ENCODE measurements at regions not wholly inside any gene's neighbourhood (a gene's known extent, or its start where the extent isn't known, plus 50 kb on each side); places are given as distances from the start of the nearest gene placed in this dataset.

- ChIA-PET POLR2A (ENCODE audit: unreplicated experiment) (no interaction called here), CTCF (interaction anchor here (0.6 kb wide), 1 partner anchor 152 kb away, joined by 4 read pairs; no protein-coding TSS in a partner anchor)
These were observed 472.8 kb upstream of the MKI67 start for GRCh38 chr10:128599030-128599429.

GRCh38 chr10:128599538-128599937 is 473.3 kb upstream of the MKI67 start:
- Histone ChIP-seq H3K36me3 (ENCODE audit: low read depth, low read length) (no peaks in the 10 kb centered on the region), H3F3A (ENCODE audit: low read length, unreplicated experiment) (no peaks in the 10 kb centered on the region), H3K27me3 (ENCODE audit: low read length) (no peaks in the 10 kb centered on the region), H3K4me2 (ENCODE audit: low read length) (no peak overlapping the region), H2AFZ (ENCODE audit: low read length) (no peak overlapping the region), H3K9me2 (replicated peaks; ENCODE audit: low read length) (no peaks in the 10 kb centered on the region), H3K27ac (ENCODE audit: low read length) (no peak overlapping the region), H3K4me1 (ENCODE audit: insufficient read depth, low read length) (no peaks in the 10 kb centered on the region), H3K4me3 (ENCODE audit: low read length) (no peak overlapping the region), H3K9me3 (ENCODE audit: low read length) (no peaks in the 10 kb centered on the region), H3K79me2 (ENCODE audit: low read length) (no peaks in the 10 kb centered on the region), H4K20me1 (ENCODE audit: low read length) (no peaks in the 10 kb centered on the region), H3K9ac (ENCODE audit: low read length) (no peak overlapping the region)
- DNase-seq = no peak
- intact Hi-C loops (cut with micrococcal nuclease) = no loop called here
- BruUV-seq (replicated peaks) = no TSS peak
- ChIA-PET CTCF (interaction anchor here (0.6 kb wide), 1 partner anchor 152 kb away, joined by 4 read pairs; no protein-coding TSS in a partner anchor), POLR2A (ENCODE audit: unreplicated experiment) (no interaction called here)
- TF ChIP-seq CTCF (conservative IDR thresholded peaks at IDR 0.05; ENCODE audit: low read depth, low read length) (no peak), EZH2phosphoT487 (IDR thresholded peaks at IDR 0.05; ENCODE audit: borderline replicate concordance, low read length) (no peak), EZH2 (IDR thresholded peaks at IDR 0.05; ENCODE audit: low read length, unreplicated experiment) (no peak)
- no peak for ATAC-seq

More at GRCh38 chr10:128599030-128599429, 472.8 kb upstream of the MKI67 start:
- no peak overlapping the region for H3K4me3 ChIP-seq (ENCODE audit: low read length)
- TF ChIP-seq EZH2phosphoT487 (IDR thresholded peaks at IDR 0.05; ENCODE audit: borderline replicate concordance, low read length) (no peak), CTCF (conservative IDR thresholded peaks at IDR 0.05; ENCODE audit: low read depth, low read length) (no peak), EZH2 (IDR thresholded peaks at IDR 0.05; ENCODE audit: low read length, unreplicated experiment) (no peak)
- H3K4me1 ChIP-seq (ENCODE audit: insufficient read depth, low read length) = no peaks in the 10 kb centered on the region
- H3K4me2 ChIP-seq (ENCODE audit: low read length) = no peak overlapping the region
- H4K20me1 ChIP-seq (ENCODE audit: low read length) = no peaks in the 10 kb centered on the region
- no peaks in the 10 kb centered on the region for H3K36me3 ChIP-seq (ENCODE audit: low read depth, low read length)
- no peaks in the 10 kb centered on the region for H3K9me2 ChIP-seq (replicated peaks; ENCODE audit: low read length)
- intact Hi-C loops (cut with micrococcal nuclease) = no loop called here
- ATAC-seq = no peak
- no peaks in the 10 kb centered on the region for H3K27me3 ChIP-seq (ENCODE audit: low read length)
- H3K9me3 ChIP-seq (ENCODE audit: low read length) = no peaks in the 10 kb centered on the region
- H2AFZ ChIP-seq (ENCODE audit: low read length) = no peak overlapping the region
- H3F3A ChIP-seq (ENCODE audit: low read length, unreplicated experiment) = no peaks in the 10 kb centered on the region
- no peak overlapping the region for H3K9ac ChIP-seq (ENCODE audit: low read length)
- BruUV-seq (replicated peaks) = no TSS peak
- no peaks in the 10 kb centered on the region for H3K79me2 ChIP-seq (ENCODE audit: low read length)
- no peak overlapping the region for H3K27ac ChIP-seq (ENCODE audit: low read length)
- no peak for DNase-seq

GRCh38 chr10:128602183-128602582 is 476.0 kb upstream of the MKI67 start:
- Histone ChIP-seq H3K4me1 (ENCODE audit: insufficient read depth, low read length) (no peaks in the 10 kb centered on the region), H3K27me3 (ENCODE audit: low read length) (no peaks in the 10 kb centered on the region), H3K36me3 (ENCODE audit: low read depth, low read length) (no peaks in the 10 kb centered on the region), H3K79me2 (ENCODE audit: low read length) (no peaks in the 10 kb centered on the region), H2AFZ (ENCODE audit: low read length) (no peak overlapping the region), H3K4me2 (ENCODE audit: low read length) (no peak overlapping the region), H3K9me3 (ENCODE audit: low read length) (no peaks in the 10 kb centered on the region), H3F3A (ENCODE audit: low read length, unreplicated experiment) (no peaks in the 10 kb centered on the region), H3K9me2 (replicated peaks; ENCODE audit: low read length) (no peaks in the 10 kb centered on the region), H3K4me3 (ENCODE audit: low read length) (no peak overlapping the region), H3K9ac (ENCODE audit: low read length) (no peak overlapping the region), H4K20me1 (ENCODE audit: low read length) (no peaks in the 10 kb centered on the region), H3K27ac (ENCODE audit: low read length) (no peak overlapping the region)
- ATAC-seq (no peak), DNase-seq (no peak)
- intact Hi-C loops (cut with micrococcal nuclease) = no loop called here
- no TSS peak for BruUV-seq (replicated peaks)
- no peak for TF ChIP-seq EZH2 (IDR thresholded peaks at IDR 0.05; ENCODE audit: low read length, unreplicated experiment)
- no peak for TF ChIP-seq CTCF (conservative IDR thresholded peaks at IDR 0.05; ENCODE audit: low read depth, low read length)
- no peak for TF ChIP-seq EZH2phosphoT487 (IDR thresholded peaks at IDR 0.05; ENCODE audit: borderline replicate concordance, low read length)
- ChIA-PET POLR2A (ENCODE audit: unreplicated experiment) (no interaction called here), CTCF (no interaction called here)

Measured in PC-3 (cell line).